Neural progenitor cell (in vitro differentiated cells): ENCODE measurements at regions not wholly inside any gene's neighbourhood (a gene's known extent, or its start where the extent isn't known, plus 50 kb on each side); places are given as distances from the start of the nearest gene placed in this dataset.
"Not testable (repeated sequence)": the region's sequence is repeated elsewhere in the genome, so short reads cannot be mapped to it uniquely, and the experiment has no call there.

Experiments used
- DNase-seq: peaks from one replicate; pipeline ENCODE4 v3.0.0-alpha.2; 2016; ENCODE audit warnings: low spot score
- H2AFZ ChIP-seq: fragments of 200-600 bp; sonication (generic); replicated peaks from 2 replicates; pipeline ENCODE4 v1.6.1; 2016; ENCODE audit warnings: antibody characterized with exemption
- H3F3A ChIP-seq: fragments of 200-600 bp; sonication (generic); 2 replicates; pipeline ENCODE4 v1.6.1; 2016; ENCODE audit warnings: antibody characterized with exemption, low read depth
- H3K27ac ChIP-seq: fragments of 200-600 bp; sonication (generic); 2 replicates; pipeline ENCODE4 v1.5.1; 2016; ENCODE audit warnings: mild to moderate bottlenecking
- H3K27me3 ChIP-seq: fragments of 200-600 bp; sonication (generic); 2 replicates; pipeline ENCODE4 v1.6.1; 2016; ENCODE audit warnings: mild to moderate bottlenecking, moderate library complexity
- H3K36me3 ChIP-seq: fragments of 200-600 bp; sonication (generic); 2 replicates; pipeline ENCODE4 v1.5.1; 2016
- H3K4me1 ChIP-seq: fragments of 200-600 bp; sonication (generic); 2 replicates; pipeline ENCODE4 v1.6.1; 2016; ENCODE audit warnings: mixed run types
- H3K4me2 ChIP-seq: fragments of 200-600 bp; sonication (generic); 2 replicates; pipeline ENCODE4 v1.6.1; 2016
- H3K4me3 ChIP-seq: fragments of 200-600 bp; sonication (generic); 2 replicates; pipeline ENCODE4 v1.5.1; 2016
- H3K79me2 ChIP-seq: fragments of 200-600 bp; sonication (generic); 2 replicates; pipeline ENCODE4 v1.6.1; 2016; ENCODE audit warnings: low read depth
- H3K9ac ChIP-seq: fragments of 200-600 bp; sonication (generic); 2 replicates; pipeline ENCODE4 v1.6.1; 2016
- H3K9me3 ChIP-seq: fragments of 200-600 bp; sonication (generic); 2 replicates; pipeline ENCODE4 v1.5.1; 2016; ENCODE audit warnings: low read depth
- H4K20me1 ChIP-seq: fragments of 200-600 bp; sonication (generic); 2 replicates; pipeline ENCODE4 v1.6.1; 2016; ENCODE audit warnings: low read depth
- H3K27ac Mint-ChIP-seq: 3 replicates; pipeline ENCODE4 v1.8.0; 2021; ENCODE audit warnings: mixed read lengths
- H3K27me3 Mint-ChIP-seq: 2 replicates; pipeline ENCODE4 v1.8.0; 2022; ENCODE audit warnings: low read depth, mild to moderate bottlenecking, inconsistent platforms, moderate library complexity, mixed read lengths; ENCODE audit not compliant: insufficient read depth
- H3K36me3 Mint-ChIP-seq: 3 replicates; pipeline ENCODE4 v1.8.0; 2021; ENCODE audit warnings: mixed read lengths
- H3K4me1 Mint-ChIP-seq: 3 replicates; pipeline ENCODE4 v1.8.0; 2021; ENCODE audit warnings: mixed read lengths
- H3K4me3 Mint-ChIP-seq: 3 replicates; pipeline ENCODE4 v1.8.0; 2021; ENCODE audit warnings: mild to moderate bottlenecking, moderate library complexity, mixed read lengths
- H3K9me3 Mint-ChIP-seq: 3 replicates; pipeline ENCODE4 v1.8.0; 2020; ENCODE audit warnings: mixed read lengths
- EZH2 ChIP-seq: fragments of 200-600 bp; sonication (generic); IDR thresholded peaks from 2 replicates; pipeline ENCODE4 v1.6.1; 2017; ENCODE audit warnings: antibody characterized with exemption, mild to moderate bottlenecking, moderate library complexity
- EZH2phosphoT487 ChIP-seq: fragments of 200-600 bp; sonication (generic); IDR thresholded peaks from 2 replicates; pipeline ENCODE4 v1.6.1; 2017; ENCODE audit warnings: antibody characterized with exemption
- TF ChIP-seq, protein P1 (sequence below): fragments of 200-600 bp; sonication (generic); IDR thresholded peaks from 2 replicates; pipeline ENCODE4 v1.5.1; 2017; ENCODE audit warnings: antibody characterized with exemption, mild to moderate bottlenecking

- Histone ChIP-seq H3F3A (no peaks in the 10 kb centered on the region), H3K4me2 (no peak overlapping the region), H3K79me2 (no peaks in the 10 kb centered on the region), H3K4me3 (no peak overlapping the region), H3K4me1 (no peaks in the 10 kb centered on the region), H4K20me1 (no peaks in the 10 kb centered on the region), H3K36me3 (no peaks in the 10 kb centered on the region), H3K9me3 (no peaks in the 10 kb centered on the region), H3K27ac (no peak overlapping the region), H3K27me3 (no peaks in the 10 kb centered on the region), H2AFZ (no peak overlapping the region), H3K9ac (no peak overlapping the region)
- H3K27me3 Mint-ChIP-seq: no peaks in the 10 kb centered on the region
- H3K36me3 Mint-ChIP-seq: no peaks in the 10 kb centered on the region
- TF ChIP-seq EZH2 (no peak), EZH2phosphoT487 (no peak)
- TF ChIP-seq, protein P1, sequence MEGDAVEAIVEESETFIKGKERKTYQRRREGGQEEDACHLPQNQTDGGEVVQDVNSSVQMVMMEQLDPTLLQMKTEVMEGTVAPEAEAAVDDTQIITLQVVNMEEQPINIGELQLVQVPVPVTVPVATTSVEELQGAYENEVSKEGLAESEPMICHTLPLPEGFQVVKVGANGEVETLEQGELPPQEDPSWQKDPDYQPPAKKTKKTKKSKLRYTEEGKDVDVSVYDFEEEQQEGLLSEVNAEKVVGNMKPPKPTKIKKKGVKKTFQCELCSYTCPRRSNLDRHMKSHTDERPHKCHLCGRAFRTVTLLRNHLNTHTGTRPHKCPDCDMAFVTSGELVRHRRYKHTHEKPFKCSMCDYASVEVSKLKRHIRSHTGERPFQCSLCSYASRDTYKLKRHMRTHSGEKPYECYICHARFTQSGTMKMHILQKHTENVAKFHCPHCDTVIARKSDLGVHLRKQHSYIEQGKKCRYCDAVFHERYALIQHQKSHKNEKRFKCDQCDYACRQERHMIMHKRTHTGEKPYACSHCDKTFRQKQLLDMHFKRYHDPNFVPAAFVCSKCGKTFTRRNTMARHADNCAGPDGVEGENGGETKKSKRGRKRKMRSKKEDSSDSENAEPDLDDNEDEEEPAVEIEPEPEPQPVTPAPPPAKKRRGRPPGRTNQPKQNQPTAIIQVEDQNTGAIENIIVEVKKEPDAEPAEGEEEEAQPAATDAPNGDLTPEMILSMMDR: no peak
- H3K27ac Mint-ChIP-seq: no peak overlapping the region
- H3K4me1 Mint-ChIP-seq: peaks cover 3% of the 10 kb centered on the region
- H3K9me3 Mint-ChIP-seq: no peaks in the 10 kb centered on the region
- DNase-seq: no peak
- no peak overlapping the region for H3K4me3 Mint-ChIP-seq
Measured at GRCh38 chr13:70756088-70756487, 647.8 kb upstream of the KLHL1 start.

- Mint-ChIP-seq H3K27me3 (no peaks in the 10 kb centered on the region), H3K27ac (no peak overlapping the region), H3K36me3 (no peaks in the 10 kb centered on the region), H3K4me3 (no peak overlapping the region), H3K4me1 (peaks cover 3% of the 10 kb centered on the region), H3K9me3 (no peaks in the 10 kb centered on the region)
- Histone ChIP-seq H2AFZ (no peak overlapping the region), H3K4me1 (no peaks in the 10 kb centered on the region), H3K4me2 (no peak overlapping the region), H3K27me3 (no peaks in the 10 kb centered on the region), H3K36me3 (no peaks in the 10 kb centered on the region), H3K9me3 (no peaks in the 10 kb centered on the region), H3K79me2 (no peaks in the 10 kb centered on the region), H3F3A (no peaks in the 10 kb centered on the region), H4K20me1 (no peaks in the 10 kb centered on the region), H3K9ac (no peak overlapping the region), H3K4me3 (no peak overlapping the region), H3K27ac (no peak overlapping the region)
- TF ChIP-seq, protein P1: no peak
- TF ChIP-seq EZH2phosphoT487: no peak
- no peak for TF ChIP-seq EZH2
- DNase-seq: no peak
Measured at GRCh38 chr13:70755456-70755855, 647.2 kb upstream of the KLHL1 start.

GRCh38 chr13:70747262-70747661 is 639.0 kb upstream of the KLHL1 start:
- DNase-seq: no peak
- no peaks in the 10 kb centered on the region for H3K27me3 ChIP-seq
- no peaks in the 10 kb centered on the region for H3K36me3 ChIP-seq
- TF ChIP-seq EZH2phosphoT487 (no peak), EZH2 (no peak)
- TF ChIP-seq, protein P1: no peak
- no peak overlapping the region for H3K27ac ChIP-seq
- Mint-ChIP-seq H3K4me1 (no peaks in the 10 kb centered on the region), H3K9me3 (peaks cover 3% of the 10 kb centered on the region), H3K4me3 (no peak overlapping the region), H3K27me3 (peaks cover 3% of the 10 kb centered on the region), H3K27ac (no peak overlapping the region), H3K36me3 (no peaks in the 10 kb centered on the region)
- no peak overlapping the region for H3K4me2 ChIP-seq
- H3F3A ChIP-seq: no peaks in the 10 kb centered on the region
- no peak overlapping the region for H3K9ac ChIP-seq
- H4K20me1 ChIP-seq: no peaks in the 10 kb centered on the region
- H3K9me3 ChIP-seq: no peaks in the 10 kb centered on the region
- no peaks in the 10 kb centered on the region for H3K79me2 ChIP-seq
- no peak overlapping the region for H3K4me3 ChIP-seq
- no peaks in the 10 kb centered on the region for H3K4me1 ChIP-seq
- H2AFZ ChIP-seq: no peak overlapping the region

DNA sequence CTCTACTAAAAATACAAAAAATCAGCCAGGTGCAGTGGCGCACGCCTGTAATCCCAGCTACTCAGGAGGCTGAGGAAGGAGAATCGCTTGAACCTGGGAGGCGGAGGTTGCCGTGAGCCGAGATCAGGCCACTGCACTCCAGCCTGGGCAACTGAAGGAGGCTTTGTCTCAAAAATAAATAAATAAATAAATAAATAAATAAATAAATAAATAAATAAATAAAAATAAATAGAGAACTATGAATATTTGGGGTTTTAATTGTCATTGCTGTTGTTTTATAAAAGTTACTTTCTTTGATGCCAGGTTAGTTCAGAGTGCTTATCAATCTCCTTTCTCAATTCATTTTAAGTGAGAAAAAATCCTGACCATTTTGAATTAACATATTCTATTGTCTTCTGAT is 638.2 kb upstream of the KLHL1 start:
- not testable (repeated sequence) for H3K4me1 ChIP-seq, H3K9ac ChIP-seq, H3K79me2 ChIP-seq, H3K36me3 ChIP-seq, H3K27me3 ChIP-seq, H4K20me1 ChIP-seq, H3F3A ChIP-seq, H3K27ac Mint-ChIP-seq, H3K27me3 Mint-ChIP-seq, H3K27ac ChIP-seq, H3K4me2 ChIP-seq, H3K4me1 Mint-ChIP-seq, H2AFZ ChIP-seq, H3K4me3 ChIP-seq, H3K9me3 Mint-ChIP-seq, H3K9me3 ChIP-seq, H3K36me3 Mint-ChIP-seq, DNase-seq, H3K4me3 Mint-ChIP-seq
